Stimulated activated naive B cell treated with anti-CD40 and anti-IgM and Interleukin-4, amounts not matched to agents 10 μg/mL and 1 μg/mL and 100 μg/mL, for 72 hours (primary cell): ENCODE measurements at regions not wholly inside any gene's neighbourhood (a gene's known extent, or its start where the extent isn't known, plus 50 kb on each side); places are given as distances from the start of the nearest gene placed in this dataset.

Source experiments
- ATAC-seq, 2 donors: fragments of 150-1000 bp; cut with Tn5 transposase; replicated peaks; 2 replicates each; pipeline ENCODE4 v1.10.0; 2021; ENCODE audit warnings: moderate library complexity in 1 of 2
- DNase-seq: peaks from one replicate; pipeline ENCODE4 v3.0.0; 2021
- H3K27ac Mint-ChIP-seq: one replicate; pipeline ENCODE4 v1.8.0; 2022; ENCODE audit warnings: mild to moderate bottlenecking, mixed read lengths
- H3K27me3 Mint-ChIP-seq, 2 donors: one replicate each; pipeline ENCODE4 v1.8.0; 2022; ENCODE audit warnings: mixed read lengths in 2 of 2
- H3K36me3 Mint-ChIP-seq, 2 donors: one replicate each; pipeline ENCODE4 v1.8.0; 2022; ENCODE audit warnings: mixed read lengths in 2 of 2, mild to moderate bottlenecking in 1 of 2
- H3K4me1 Mint-ChIP-seq, 2 donors: one replicate each; pipeline ENCODE4 v1.8.0; 2022; ENCODE audit warnings: mixed read lengths in 2 of 2, mild to moderate bottlenecking in 1 of 2
- H3K4me3 Mint-ChIP-seq, 2 donors: one replicate each; pipeline ENCODE4 v1.8.0; 2022; ENCODE audit warnings: mild to moderate bottlenecking in 2 of 2, mixed read lengths in 2 of 2, moderate library complexity in 1 of 2
- H3K9me3 Mint-ChIP-seq, 2 donors: one replicate each; pipeline ENCODE4 v1.8.0; 2022; ENCODE audit warnings: mixed read lengths in 2 of 2, mild to moderate bottlenecking in 1 of 2

GRCh38 chr6:153790876-153791473 is 248.1 kb upstream of the OPRM1 start:
- Mint-ChIP-seq H3K9me3 (peaks cover 5 to 7% of the 10 kb centered on the region in 2 donors), H3K36me3 (no peaks in the 10 kb centered on the region), H3K27me3 (no peaks in the 10 kb centered on the region), H3K27ac (no peak overlapping the region), H3K4me1 (no peaks in the 10 kb centered on the region), H3K4me3 (no peak overlapping the region)
- no peak for ATAC-seq
- no peak for DNase-seq

DNA sequence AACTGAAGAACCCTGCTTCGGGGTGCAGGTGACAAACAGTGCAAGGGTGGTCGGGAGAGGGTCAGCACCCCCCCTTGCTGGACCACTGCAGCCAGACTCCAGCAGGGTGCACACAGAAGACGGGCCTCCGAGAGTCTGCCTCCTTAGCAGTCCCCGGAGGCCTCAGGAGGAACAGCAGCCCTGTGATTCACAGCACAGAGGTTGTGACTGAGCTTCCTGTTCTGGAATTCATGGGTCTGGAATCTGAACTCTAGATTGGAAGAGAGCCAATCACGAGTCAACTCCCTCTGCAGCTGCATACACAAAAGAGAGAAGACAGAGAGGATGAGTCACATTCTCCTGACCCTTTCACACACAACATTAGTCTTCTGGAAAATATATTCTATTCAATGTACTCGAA is 249.0 kb upstream of the OPRM1 start:
- H3K4me1 Mint-ChIP-seq = no peaks in the 10 kb centered on the region
- H3K4me3 Mint-ChIP-seq = no peak overlapping the region
- peaks cover 10 to 12% of the 10 kb centered on the region in 2 donors for H3K9me3 Mint-ChIP-seq
- DNase-seq (no peak), ATAC-seq (no peak)
- H3K27me3 Mint-ChIP-seq = no peaks in the 10 kb centered on the region
- H3K27ac Mint-ChIP-seq = no peak overlapping the region
- no peaks in the 10 kb centered on the region for H3K36me3 Mint-ChIP-seq

DNA sequence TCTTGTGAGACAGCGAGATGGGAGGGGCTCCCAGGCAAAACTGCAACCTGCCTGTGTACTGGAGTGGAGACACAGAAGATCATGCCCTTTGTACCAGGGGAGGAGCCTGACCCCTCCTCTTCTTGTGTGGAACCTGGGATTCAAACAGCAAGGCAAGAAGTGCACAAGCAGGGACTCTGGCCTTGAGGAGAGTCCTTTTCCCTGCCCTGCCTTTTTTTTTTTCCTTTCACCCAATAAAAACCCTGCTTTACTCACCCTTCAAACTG is 251.8 kb upstream of the OPRM1 start:
- no peaks in the 10 kb centered on the region for H3K36me3 Mint-ChIP-seq
- no peaks in the 10 kb centered on the region for H3K4me1 Mint-ChIP-seq
- ATAC-seq (no peak), DNase-seq (no peak)
- no peaks in the 10 kb centered on the region for H3K27me3 Mint-ChIP-seq
- peaks cover 10 to 16% of the 10 kb centered on the region in 2 donors for H3K9me3 Mint-ChIP-seq
- H3K27ac Mint-ChIP-seq = no peak overlapping the region
- H3K4me3 Mint-ChIP-seq = no peak overlapping the region

GRCh38 chr6:153781306-153781705 is 257.7 kb upstream of the OPRM1 start:
- no peaks in the 10 kb centered on the region for H3K4me1 Mint-ChIP-seq
- H3K4me3 Mint-ChIP-seq = no peak overlapping the region
- peaks cover 17 to 19% of the 10 kb centered on the region in 2 donors for H3K9me3 Mint-ChIP-seq
- no peaks in the 10 kb centered on the region for H3K36me3 Mint-ChIP-seq
- no peak overlapping the region for H3K27ac Mint-ChIP-seq
- no peaks in the 10 kb centered on the region for H3K27me3 Mint-ChIP-seq
- DNase-seq (no peak), ATAC-seq (no peak)

GRCh38 chr6:153780011-153780410 is 259.0 kb upstream of the OPRM1 start:
- Mint-ChIP-seq H3K4me1 (no peaks in the 10 kb centered on the region), H3K9me3 (peaks cover 9 to 11% of the 10 kb centered on the region in 2 donors), H3K27ac (no peak overlapping the region), H3K36me3 (no peaks in the 10 kb centered on the region), H3K4me3 (no peak overlapping the region), H3K27me3 (no peaks in the 10 kb centered on the region)
- ATAC-seq = no peak
- no peak for DNase-seq

- Mint-ChIP-seq H3K27me3 (no peaks in the 10 kb centered on the region), H3K4me3 (no peak overlapping the region), H3K4me1 (no peaks in the 10 kb centered on the region), H3K9me3 (peaks cover 5 to 11% of the 10 kb centered on the region in 2 donors), H3K36me3 (no peaks in the 10 kb centered on the region), H3K27ac (no peak overlapping the region)
- DNase-seq (no peak), ATAC-seq (no peak)
Observed at GRCh38 chr6:153778216-153778615, 260.8 kb upstream of the OPRM1 start.

DNA sequence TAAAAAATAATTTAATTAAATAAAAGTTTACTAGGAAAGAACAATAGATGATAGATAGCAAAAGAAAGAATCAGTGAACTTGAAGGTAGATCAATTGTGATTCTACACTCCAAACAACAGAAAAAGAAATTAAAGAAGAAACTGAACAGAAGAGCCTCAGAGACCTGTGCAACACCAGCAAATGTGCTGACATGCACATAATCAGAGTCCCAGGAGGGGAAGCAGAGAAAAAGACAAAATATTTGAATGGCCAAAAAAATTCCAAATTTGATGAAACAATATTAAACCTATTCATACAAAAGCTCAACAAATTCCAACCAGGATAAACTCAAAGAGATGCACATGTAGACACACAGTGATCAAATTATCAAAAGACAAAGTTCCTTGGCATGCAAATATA is 267.5 kb upstream of the OPRM1 start:
- Mint-ChIP-seq H3K27ac (no peak overlapping the region), H3K4me3 (no peak overlapping the region), H3K36me3 (no peaks in the 10 kb centered on the region), H3K27me3 (no peaks in the 10 kb centered on the region), H3K4me1 (no peaks in the 10 kb centered on the region), H3K9me3 (peaks cover 1 to 2% of the 10 kb centered on the region in 2 donors)
- ATAC-seq (no peak), DNase-seq (no peak)

- H3K9me3 Mint-ChIP-seq = peaks cover 3 to 10% of the 10 kb centered on the region in 2 donors
- no peaks in the 10 kb centered on the region for H3K36me3 Mint-ChIP-seq
- H3K27me3 Mint-ChIP-seq = no peaks in the 10 kb centered on the region
- H3K4me1 Mint-ChIP-seq = no peaks in the 10 kb centered on the region
- ATAC-seq (no peak), DNase-seq (no peak)
- no peak overlapping the region for H3K4me3 Mint-ChIP-seq
- no peak overlapping the region for H3K27ac Mint-ChIP-seq
Observed at GRCh38 chr6:153767127-153767526, 271.9 kb upstream of the OPRM1 start.

GRCh38 chr6:153758516-153758915 is 280.5 kb upstream of the OPRM1 start:
- H3K4me3 Mint-ChIP-seq = no peak overlapping the region
- DNase-seq (no peak), ATAC-seq (no peak)
- no peak overlapping the region for H3K27ac Mint-ChIP-seq
- peaks cover 3 to 4% of the 10 kb centered on the region in 2 donors for H3K9me3 Mint-ChIP-seq
- H3K36me3 Mint-ChIP-seq = no peaks in the 10 kb centered on the region
- H3K4me1 Mint-ChIP-seq = no peaks in the 10 kb centered on the region
- no peaks in the 10 kb centered on the region for H3K27me3 Mint-ChIP-seq

DNA sequence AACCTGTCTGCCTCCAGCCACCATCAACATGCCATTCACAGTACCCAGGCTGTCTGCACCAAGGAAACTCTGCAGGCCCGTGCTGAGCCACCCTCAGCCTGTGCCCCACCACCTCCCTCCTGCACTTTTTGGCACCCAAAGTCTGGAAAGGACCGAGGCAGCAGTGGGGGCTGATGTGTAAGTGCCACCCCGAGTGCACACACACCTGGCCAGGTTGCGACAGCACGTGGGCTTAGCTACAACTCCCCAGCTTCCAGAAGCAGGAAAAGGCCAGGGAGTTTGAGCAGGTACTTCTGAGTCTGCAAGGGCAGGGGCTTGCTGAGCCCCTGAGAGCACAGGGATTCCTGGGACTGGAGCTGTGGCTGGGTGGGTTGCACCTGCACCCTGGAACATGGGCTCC is 303.3 kb upstream of the OPRM1 start:
- DNase-seq = no peak
- peaks cover 5 to 10% of the 10 kb centered on the region in 2 donors for H3K9me3 Mint-ChIP-seq
- no peaks in the 10 kb centered on the region for H3K4me1 Mint-ChIP-seq
- H3K4me3 Mint-ChIP-seq = no peak overlapping the region
- no peak overlapping the region for H3K27ac Mint-ChIP-seq
- ATAC-seq = no peak
- H3K27me3 Mint-ChIP-seq = no peaks in the 10 kb centered on the region
- H3K36me3 Mint-ChIP-seq = no peaks in the 10 kb centered on the region

DNA sequence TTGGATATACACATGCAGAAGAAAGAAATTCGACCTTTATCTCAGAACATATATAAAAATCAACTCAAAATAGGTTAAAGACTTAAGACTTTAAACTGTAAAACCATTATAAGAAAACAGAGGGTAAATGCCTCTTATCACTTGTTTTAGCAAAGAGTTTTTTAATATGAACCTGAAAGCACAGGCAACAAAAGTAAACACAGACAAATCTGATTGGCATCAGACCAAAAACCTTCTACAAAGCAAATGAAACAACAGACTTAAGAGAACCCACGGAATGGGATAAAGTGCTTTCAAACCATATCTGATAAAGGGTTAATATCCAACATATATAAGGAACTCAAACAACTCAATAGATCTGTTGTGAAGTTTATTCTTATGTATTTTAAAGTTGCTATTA is 309.9 kb upstream of the OPRM1 start:
- Mint-ChIP-seq H3K36me3 (no peaks in the 10 kb centered on the region), H3K9me3 (peaks cover 3 to 6% of the 10 kb centered on the region in 2 donors), H3K4me3 (no peak overlapping the region), H3K27me3 (no peaks in the 10 kb centered on the region), H3K4me1 (no peaks in the 10 kb centered on the region), H3K27ac (no peak overlapping the region)
- ATAC-seq = no peak
- no peak for DNase-seq

DNA sequence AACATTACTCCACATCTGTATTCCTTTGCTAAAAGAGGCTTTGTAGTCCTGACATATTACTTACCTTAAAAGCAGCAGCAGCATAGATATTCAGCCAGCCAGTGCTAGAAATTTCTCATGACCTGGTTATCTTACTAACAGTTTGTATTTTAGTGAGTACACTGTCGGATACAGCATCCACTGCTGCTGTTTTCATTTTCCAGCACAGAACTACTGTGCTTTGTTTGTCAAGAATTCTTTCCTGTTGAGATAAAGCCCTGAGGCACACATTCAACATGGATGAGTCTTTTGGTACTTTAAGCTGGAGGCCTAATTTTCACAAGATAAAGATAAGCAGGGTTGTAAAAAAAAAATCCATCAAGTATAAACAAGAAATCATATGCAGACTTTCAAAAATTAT is 311.2 kb upstream of the OPRM1 start:
- H3K36me3 Mint-ChIP-seq = no peaks in the 10 kb centered on the region
- DNase-seq = no peak
- H3K4me3 Mint-ChIP-seq = no peak overlapping the region
- peaks cover 3 to 6% of the 10 kb centered on the region in 2 donors for H3K9me3 Mint-ChIP-seq
- H3K27me3 Mint-ChIP-seq = no peaks in the 10 kb centered on the region
- ATAC-seq = no peak
- H3K27ac Mint-ChIP-seq = no peak overlapping the region
- no peaks in the 10 kb centered on the region for H3K4me1 Mint-ChIP-seq

- Mint-ChIP-seq H3K9me3 (peaks cover 3 to 4% of the 10 kb centered on the region in 2 donors), H3K27me3 (no peaks in the 10 kb centered on the region), H3K36me3 (no peaks in the 10 kb centered on the region), H3K4me1 (no peaks in the 10 kb centered on the region), H3K4me3 (no peak overlapping the region), H3K27ac (no peak overlapping the region)
- DNase-seq = no peak
- ATAC-seq = no peak
Observed at GRCh38 chr6:153725456-153725855, 313.6 kb upstream of the OPRM1 start.

GRCh38 chr6:153720732-153721131 is 318.3 kb upstream of the OPRM1 start:
- ATAC-seq (no peak), DNase-seq (no peak)
- Mint-ChIP-seq H3K27me3 (no peaks in the 10 kb centered on the region), H3K9me3 (peaks cover 3 to 5% of the 10 kb centered on the region in 2 donors), H3K27ac (no peak overlapping the region), H3K36me3 (no peaks in the 10 kb centered on the region), H3K4me1 (no peaks in the 10 kb centered on the region), H3K4me3 (no peak overlapping the region)

DNA sequence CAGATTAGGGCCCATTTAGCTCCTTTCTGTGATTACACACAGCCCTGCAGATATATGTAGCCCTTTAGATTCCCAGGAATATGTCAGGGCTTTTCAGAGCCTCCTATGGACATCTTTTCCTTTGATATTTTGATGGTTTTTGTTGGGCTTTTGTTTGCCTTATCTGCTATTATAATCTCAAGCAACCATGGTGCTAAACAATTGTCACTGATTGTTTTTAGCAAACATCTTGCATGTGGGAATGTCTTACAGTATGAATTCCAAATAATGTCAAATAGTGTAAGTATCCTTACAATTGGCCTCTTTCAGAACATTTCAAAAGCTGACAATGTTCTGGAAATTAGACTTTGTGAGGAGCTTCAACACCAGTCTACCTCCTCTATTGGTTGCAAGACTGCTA is 333.6 kb upstream of the OPRM1 start:
- no peak overlapping the region for H3K27ac Mint-ChIP-seq
- H3K27me3 Mint-ChIP-seq = no peaks in the 10 kb centered on the region
- no peak overlapping the region for H3K4me3 Mint-ChIP-seq
- no peaks in the 10 kb centered on the region for H3K4me1 Mint-ChIP-seq
- H3K36me3 Mint-ChIP-seq = no peaks in the 10 kb centered on the region
- DNase-seq (no peak), ATAC-seq (no peak)
- peaks cover 0 to 6% of the 10 kb centered on the region in 2 donors for H3K9me3 Mint-ChIP-seq

DNA sequence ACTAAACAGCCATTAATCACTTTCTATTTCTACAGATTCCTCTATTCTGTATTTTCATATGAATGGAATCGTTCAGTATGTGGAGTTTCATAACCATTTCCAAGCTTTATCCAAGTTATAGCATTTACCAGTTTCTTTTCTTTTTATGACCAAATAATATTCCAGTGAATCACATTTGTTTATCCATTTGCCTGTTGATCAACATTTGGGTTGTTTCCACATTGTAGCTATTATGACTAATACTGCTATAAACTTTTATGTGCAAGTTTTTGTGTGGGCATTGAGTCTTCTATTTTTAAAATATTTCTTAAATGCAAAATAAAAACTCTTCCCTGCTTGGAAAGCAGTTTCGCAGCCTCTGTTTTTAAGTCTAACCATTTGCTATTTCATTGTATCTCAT is 336.4 kb upstream of the OPRM1 start:
- no peak overlapping the region for H3K27ac Mint-ChIP-seq
- peaks cover 0 to 6% of the 10 kb centered on the region in 2 donors for H3K9me3 Mint-ChIP-seq
- ATAC-seq = no peak
- no peaks in the 10 kb centered on the region for H3K36me3 Mint-ChIP-seq
- no peaks in the 10 kb centered on the region for H3K27me3 Mint-ChIP-seq
- no peaks in the 10 kb centered on the region for H3K4me1 Mint-ChIP-seq
- DNase-seq = no peak
- H3K4me3 Mint-ChIP-seq = no peak overlapping the region
